Astrocyte of the spinal cord (primary cell): ENCODE measurements at regions not wholly inside any gene's neighbourhood (a gene's known extent, or its start where the extent isn't known, plus 50 kb on each side); places are given as distances from the start of the nearest gene placed in this dataset.

Experiments used
- DNase-seq: peaks from one replicate; pipeline ENCODE4 v3.0.0; 2011; ENCODE audit warnings: low read depth, low spot score
- H3K4me3 ChIP-seq: 2 replicates; pipeline ENCODE4 v1.5.1; 2011; ENCODE audit warnings: low read depth, mild to moderate bottlenecking, low read length, moderate library complexity
- in situ Hi-C: cut with HindIII; loops from 2 replicates; pipeline ENCODE4 v1.10.0; 2017; ENCODE audit warnings: low sequenced_read_pairs
- TF ChIP-seq, protein P1 (sequence below): IDR thresholded peaks from 2 replicates; pipeline ENCODE4 v1.5.1; 2012; ENCODE audit warnings: low read depth, mild to moderate bottlenecking, low read length, inconsistent platforms

- in situ Hi-C loops, result no loop called here
- TF ChIP-seq, protein P1, sequence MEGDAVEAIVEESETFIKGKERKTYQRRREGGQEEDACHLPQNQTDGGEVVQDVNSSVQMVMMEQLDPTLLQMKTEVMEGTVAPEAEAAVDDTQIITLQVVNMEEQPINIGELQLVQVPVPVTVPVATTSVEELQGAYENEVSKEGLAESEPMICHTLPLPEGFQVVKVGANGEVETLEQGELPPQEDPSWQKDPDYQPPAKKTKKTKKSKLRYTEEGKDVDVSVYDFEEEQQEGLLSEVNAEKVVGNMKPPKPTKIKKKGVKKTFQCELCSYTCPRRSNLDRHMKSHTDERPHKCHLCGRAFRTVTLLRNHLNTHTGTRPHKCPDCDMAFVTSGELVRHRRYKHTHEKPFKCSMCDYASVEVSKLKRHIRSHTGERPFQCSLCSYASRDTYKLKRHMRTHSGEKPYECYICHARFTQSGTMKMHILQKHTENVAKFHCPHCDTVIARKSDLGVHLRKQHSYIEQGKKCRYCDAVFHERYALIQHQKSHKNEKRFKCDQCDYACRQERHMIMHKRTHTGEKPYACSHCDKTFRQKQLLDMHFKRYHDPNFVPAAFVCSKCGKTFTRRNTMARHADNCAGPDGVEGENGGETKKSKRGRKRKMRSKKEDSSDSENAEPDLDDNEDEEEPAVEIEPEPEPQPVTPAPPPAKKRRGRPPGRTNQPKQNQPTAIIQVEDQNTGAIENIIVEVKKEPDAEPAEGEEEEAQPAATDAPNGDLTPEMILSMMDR, result no peak
- DNase-seq, result no peak
These were observed 391.3 kb upstream of the ERCC4 start for GRCh38 chr16:13528691-13529090.

GRCh38 chr16:13529193-13529982, 390.6 kb upstream of the ERCC4 start:
- in situ Hi-C loops, result no loop called here
- H3K4me3 ChIP-seq, result no peak overlapping the region
- no peak for DNase-seq
- TF ChIP-seq, protein P1, result no peak

More at GRCh38 chr16:13528691-13529090, 391.3 kb upstream of the ERCC4 start:
- H3K4me3 ChIP-seq, result no peak overlapping the region

- DNase-seq, result no peak
- in situ Hi-C loops, result no loop called here
- no peak overlapping the region for H3K4me3 ChIP-seq
- TF ChIP-seq, protein P1, result no peak
These were observed 379.2 kb upstream of the ERCC4 start for GRCh38 chr16:13540771-13541170.

DNA sequence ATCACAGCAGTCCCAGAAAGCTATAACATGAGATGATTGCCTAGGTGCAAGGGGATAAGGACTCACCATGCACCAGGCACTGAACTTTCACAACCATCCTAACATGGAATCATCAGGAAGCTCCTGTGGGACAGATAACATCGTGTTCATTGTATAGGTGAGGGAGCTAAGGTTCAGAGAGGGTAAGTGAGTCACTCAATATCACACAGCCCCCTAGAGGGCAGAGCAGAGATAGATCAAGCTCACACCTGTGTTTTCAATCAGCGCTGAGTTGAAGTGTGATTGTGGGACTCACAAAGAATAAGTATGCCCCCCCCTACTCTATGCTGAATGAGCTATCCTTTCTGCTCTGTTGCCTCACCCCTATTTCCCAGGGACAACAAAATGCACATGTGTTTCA, 377.7 kb upstream of the ERCC4 start:
- in situ Hi-C loops, result no loop called here
- TF ChIP-seq, protein P1, result no peak
- DNase-seq, result no peak
- H3K4me3 ChIP-seq, result no peak overlapping the region

GRCh38 chr16:13543850-13544249, 376.1 kb upstream of the ERCC4 start:
- TF ChIP-seq, protein P1, result no peak
- H3K4me3 ChIP-seq, result no peak overlapping the region
- DNase-seq, result no peak
- in situ Hi-C loops, result no loop called here

DNA sequence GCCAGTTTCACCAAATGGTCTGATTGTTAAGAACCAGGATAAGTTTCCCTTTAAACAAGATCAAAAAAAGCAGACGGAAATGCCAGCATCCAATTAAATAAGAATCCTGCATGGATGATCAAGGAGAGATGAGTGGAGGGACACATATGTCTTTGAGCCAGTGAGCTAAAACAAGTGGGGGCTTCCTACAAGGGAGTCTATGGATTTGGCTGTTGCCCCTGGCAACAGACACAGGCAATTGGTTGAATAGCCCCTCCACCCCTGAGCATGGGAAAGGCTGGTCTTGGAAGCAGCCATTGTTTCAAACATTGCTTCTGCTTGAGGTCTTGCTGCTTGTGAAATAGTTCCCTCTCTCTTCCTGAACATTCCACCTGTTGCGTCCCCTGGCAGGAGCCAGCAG, 374.7 kb upstream of the ERCC4 start:
- TF ChIP-seq, protein P1, result no peak
- in situ Hi-C loops, result no loop called here
- H3K4me3 ChIP-seq, result no peak overlapping the region
- no peak for DNase-seq
